ENCODE measurements at regions not wholly inside any gene's neighbourhood (a gene's known extent, or its start where the extent isn't known, plus 50 kb on each side); places are given as distances from the start of the nearest gene placed in this dataset.

DNA sequence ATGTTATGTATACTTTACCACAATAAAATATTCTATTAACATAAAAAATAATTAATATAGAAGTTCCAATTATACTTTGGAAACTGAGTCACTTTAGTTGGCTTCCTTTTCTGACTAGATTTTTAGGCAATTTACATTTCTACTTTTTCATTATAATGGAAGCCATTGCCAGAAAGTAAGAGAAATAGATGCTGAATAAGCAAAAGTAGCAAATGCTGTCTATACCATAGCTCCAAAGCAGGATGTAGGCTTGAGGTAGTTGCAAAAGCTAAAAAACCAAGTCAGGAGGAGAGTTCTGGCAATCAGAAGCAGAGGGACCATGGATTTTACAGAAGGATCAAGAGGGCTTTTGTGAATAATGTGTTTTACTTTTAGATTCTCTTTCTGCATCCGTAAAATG, 262.4 kb upstream of the TMEM229A start:
- Histone ChIP-seq H3K27me3 (no peaks in the 10 kb centered on the region), H3K27ac (no peak overlapping the region), H3K36me3 (no peaks in the 10 kb centered on the region), H3K4me1 (ENCODE audit: insufficient read depth) (no peaks in the 10 kb centered on the region), H3K4me3 (no peak overlapping the region), H3K9me3 (no peaks in the 10 kb centered on the region)
- TF ChIP-seq EP300 (IDR thresholded peaks at IDR 0.05) (no peak), POLR2A (IDR thresholded peaks at IDR 0.05) (no peak), CTCF (IDR thresholded peaks at IDR 0.05) (no peak)
- DNase-seq = no peak
- 86 to 98% (median 96%) methylated on average over 1 of the region's 1 CpG for WGBS, 3 donors
- intact Hi-C loops (cut with DNase I) = no loop called here

DNA sequence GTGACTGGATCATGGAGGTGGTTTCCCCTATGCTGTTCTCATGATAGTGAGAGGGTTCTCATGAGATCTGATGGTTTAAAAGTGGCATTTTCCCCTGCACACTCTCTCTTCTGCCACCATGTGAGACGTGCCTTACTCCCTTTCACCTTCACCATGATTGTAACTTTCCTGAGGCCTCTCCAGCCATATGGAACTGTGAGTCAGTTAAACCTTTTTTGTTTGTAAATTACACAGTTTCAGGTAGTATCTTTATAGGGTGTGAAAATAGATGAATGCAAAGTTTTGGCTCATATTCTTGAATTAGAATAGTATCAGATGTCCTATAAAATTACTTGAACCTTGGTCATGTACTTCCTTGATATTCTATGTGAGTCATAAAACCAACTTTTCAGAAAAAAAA, 252.1 kb upstream of the TMEM229A start:
- TF ChIP-seq CTCF (IDR thresholded peaks at IDR 0.05) (no peak), POLR2A (IDR thresholded peaks at IDR 0.05) (no peak), EP300 (IDR thresholded peaks at IDR 0.05) (no peak)
- Histone ChIP-seq H3K36me3 (no peaks in the 10 kb centered on the region), H3K4me1 (ENCODE audit: insufficient read depth) (no peaks in the 10 kb centered on the region), H3K9me3 (no peaks in the 10 kb centered on the region), H3K27ac (no peak overlapping the region), H3K27me3 (no peaks in the 10 kb centered on the region), H3K4me3 (no peak overlapping the region)
- intact Hi-C loops (cut with DNase I) = no loop called here
- 47 to 66% (median 53%) methylated on average over 1 of the region's 1 CpG for WGBS, 3 donors
- no peak for DNase-seq

GRCh38 chr7:124276005-124276622, 243.2 kb upstream of the TMEM229A start:
- Histone ChIP-seq H3K27ac (no peak overlapping the region), H3K4me3 (no peak overlapping the region), H3K27me3 (no peaks in the 10 kb centered on the region), H3K4me1 (ENCODE audit: insufficient read depth) (no peaks in the 10 kb centered on the region), H3K9me3 (no peaks in the 10 kb centered on the region), H3K36me3 (no peaks in the 10 kb centered on the region)
- no peak for DNase-seq
- intact Hi-C loops (cut with DNase I) = no loop called here
- TF ChIP-seq EP300 (IDR thresholded peaks at IDR 0.05) = no peak
- 45 to 49% (median 49%) methylated on average over 3 of the region's 3 CpGs for WGBS, 3 donors

- H3K4me3 ChIP-seq = no peak overlapping the region
- H3K27me3 ChIP-seq = no peaks in the 10 kb centered on the region
- WGBS, 3 donors = 46 to 60% (median 48%) methylated on average over 3 of the region's 3 CpGs
- H3K4me1 ChIP-seq (ENCODE audit: insufficient read depth) = no peaks in the 10 kb centered on the region
- TF ChIP-seq CTCF (IDR thresholded peaks at IDR 0.05) (no peak), POLR2A (IDR thresholded peaks at IDR 0.05) (no peak), EP300 (IDR thresholded peaks at IDR 0.05) (no peak)
- DNase-seq = no peak
- H3K27ac ChIP-seq = no peak overlapping the region
- H3K36me3 ChIP-seq = no peaks in the 10 kb centered on the region
- H3K9me3 ChIP-seq = no peaks in the 10 kb centered on the region
- intact Hi-C loops (cut with DNase I) = no loop called here
These were observed 242.5 kb upstream of the TMEM229A start for GRCh38 chr7:124275411-124275810.

DNA sequence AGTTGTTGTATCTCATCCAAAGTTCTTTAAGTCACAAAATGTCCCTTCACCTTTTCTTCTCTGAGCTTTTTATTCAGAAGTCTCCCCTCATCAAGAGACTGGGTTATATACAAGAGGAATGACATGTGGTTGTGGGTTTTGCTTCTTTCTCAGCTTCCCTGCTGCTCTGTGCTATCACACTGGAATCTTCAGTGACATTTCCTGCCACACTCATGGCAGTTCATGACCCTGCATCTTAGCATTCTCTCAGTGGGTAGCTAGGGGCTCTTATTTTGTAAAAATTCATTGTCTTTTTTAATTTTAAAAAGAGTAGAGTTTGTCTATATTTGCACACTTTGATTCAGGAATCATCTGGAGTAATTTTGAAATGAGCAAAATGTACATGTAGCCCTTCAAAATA, 236.9 kb upstream of the TMEM229A start:
- TF ChIP-seq CTCF (IDR thresholded peaks at IDR 0.05) (no peak), POLR2A (IDR thresholded peaks at IDR 0.05) (no peak), EP300 (IDR thresholded peaks at IDR 0.05) (no peak)
- Histone ChIP-seq H3K36me3 (no peaks in the 10 kb centered on the region), H3K4me1 (ENCODE audit: insufficient read depth) (no peaks in the 10 kb centered on the region), H3K4me3 (no peak overlapping the region), H3K27ac (no peak overlapping the region), H3K27me3 (no peaks in the 10 kb centered on the region), H3K9me3 (no peaks in the 10 kb centered on the region)
- no peak for DNase-seq
- intact Hi-C loops (cut with DNase I) = no loop called here

All from ovary (tissue), 7 donors.